Liver (tissue), 1 donor: ENCODE measurements at regions not wholly inside any gene's neighbourhood (a gene's known extent, or its start where the extent isn't known, plus 50 kb on each side); places are given as distances from the start of the nearest gene placed in this dataset. TPM values are rescaled to one million over a fixed set of nuclear protein-coding genes. Genes with fewer than 3 reads are reported as not detected.

ENCODE experiments used
- small RNA-seq: library from RNA; depleted of rRNA; stranded (forward); fragments of <200 nt; gene quantifications from one replicate; pipeline ENCODE3, GENCODE V24; 2014

Small RNA genes in the stretch of these regions (small RNA-seq; reads per million reads assigned to genes)
- not detected for gene AC139453.1
- not detected for gene LSP1P2
- not detected for gene MIR4444-2
- gene RN7SL294P: not detected
- gene SNRPCP10: not detected
